OCI-LY3 (cell line): ENCODE measurements at regions not wholly inside any gene's neighbourhood (a gene's known extent, or its start where the extent isn't known, plus 50 kb on each side); places are given as distances from the start of the nearest gene placed in this dataset.

ENCODE experiments used
- H2AFZ ChIP-seq: fragments of 200-600, 300-600 bp; shearing (Covaris generic); 2 replicates; pipeline ENCODE4 v1.6.0; 2014; ENCODE audit warnings: antibody characterized with exemption, low read depth, low read length
- H3K27ac ChIP-seq: fragments of 200-600, 300-600 bp; sonication (generic); 2 replicates; pipeline ENCODE4 v1.5.1; 2014; ENCODE audit warnings: mild to moderate bottlenecking, low read length, moderate library complexity, mixed read lengths
- H3K27me3 ChIP-seq: fragments of 200-600, 300-600 bp; sonication (generic); 2 replicates; pipeline ENCODE4 v1.6.1; 2014; ENCODE audit warnings: low read depth, low read length, mixed read lengths
- H3K36me3 ChIP-seq: fragments of 200-600, 300-600 bp; sonication (generic); replicated peaks from 2 replicates; pipeline ENCODE3; 2014; ENCODE audit warnings: low read depth, low read length, mixed read lengths
- H3K4me1 ChIP-seq: fragments of 300-600, 200-600 bp; sonication (generic); 2 replicates; pipeline ENCODE4 v1.6.1; 2014; ENCODE audit warnings: low read length, mixed read lengths
- H3K4me2 ChIP-seq: fragments of 200-600, 300-600 bp; sonication (generic); 2 replicates; pipeline ENCODE4 v1.6.1; 2014; ENCODE audit warnings: low read length, mixed read lengths
- H3K4me3 ChIP-seq: fragments of 300-600, 200-600 bp; sonication (generic); 2 replicates; pipeline ENCODE4 v1.5.1; 2014; ENCODE audit warnings: antibody characterized with exemption, mild to moderate bottlenecking, low read length, moderate library complexity
- H3K79me2 ChIP-seq: fragments of 300-600, 200-600 bp; shearing (Covaris generic); 2 replicates; pipeline ENCODE4 v1.6.1; 2014; ENCODE audit warnings: mild to moderate bottlenecking, low read length, mixed read lengths
- H3K9ac ChIP-seq: fragments of 300-600, 200-600 bp; shearing (Covaris generic); 2 replicates; pipeline ENCODE4 v1.6.0; 2014; ENCODE audit warnings: mild to moderate bottlenecking, low read length, moderate library complexity
- H3K9me3 ChIP-seq: fragments of 200-600, 300-600 bp; shearing (Covaris generic); 2 replicates; pipeline ENCODE4 v1.6.1; 2014; ENCODE audit warnings: low read length, mixed read lengths; ENCODE audit not compliant: insufficient read depth
- H4K20me1 ChIP-seq: fragments of 200-600, 300-600 bp; sonication (generic); 2 replicates; pipeline ENCODE4 v1.6.1; 2016; ENCODE audit warnings: low read length, mixed read lengths; ENCODE audit not compliant: insufficient read depth
- CTCF ChIP-seq: fragments of 200-600, 300-600 bp; sonication (generic); IDR thresholded peaks from 2 replicates; pipeline ENCODE4 v1.5.1; 2014; ENCODE audit warnings: antibody characterized with exemption, low read length, low read depth
- EZH2phosphoT487 ChIP-seq: fragments of 200-600 bp; shearing (Covaris generic); IDR thresholded peaks from 2 replicates; pipeline ENCODE4 v1.6.1; 2018; ENCODE audit warnings: antibody characterized with exemption, mixed run types, low read depth

GRCh38 chr13:81409284-81409683 lies 1068.4 kb upstream of the SPRY2 start:
- H4K20me1 ChIP-seq: no peaks in the 10 kb centered on the region
- TF ChIP-seq EZH2phosphoT487: no peak
- no peak for TF ChIP-seq CTCF
- no peaks in the 10 kb centered on the region for H3K9me3 ChIP-seq
- H3K4me2 ChIP-seq: no peak overlapping the region
- no peak overlapping the region for H3K27ac ChIP-seq
- no peaks in the 10 kb centered on the region for H3K27me3 ChIP-seq
- H3K36me3 ChIP-seq: no peaks in the 10 kb centered on the region
- peaks cover 5% of the 10 kb centered on the region; the same call in 1 of the 2 replicates for H3K4me1 ChIP-seq
- H2AFZ ChIP-seq: no peak overlapping the region
- H3K4me3 ChIP-seq: no peak overlapping the region
- H3K79me2 ChIP-seq: no peaks in the 10 kb centered on the region
- no peak overlapping the region for H3K9ac ChIP-seq

- H3K4me2 ChIP-seq: no peak overlapping the region
- H3K4me1 ChIP-seq: peaks cover 5% of the 10 kb centered on the region; the same call in 1 of the 2 replicates
- H3K9ac ChIP-seq: no peak overlapping the region
- H3K79me2 ChIP-seq: no peaks in the 10 kb centered on the region
- H3K27ac ChIP-seq: no peak overlapping the region
- no peaks in the 10 kb centered on the region for H3K9me3 ChIP-seq
- TF ChIP-seq EZH2phosphoT487 (no peak), CTCF (no peak)
- H3K27me3 ChIP-seq: no peaks in the 10 kb centered on the region
- no peak overlapping the region for H2AFZ ChIP-seq
- no peak overlapping the region for H3K4me3 ChIP-seq
- no peaks in the 10 kb centered on the region for H4K20me1 ChIP-seq
- H3K36me3 ChIP-seq: no peaks in the 10 kb centered on the region
Measured at GRCh38 chr13:81408647-81409046, 1067.7 kb upstream of the SPRY2 start.

- Histone ChIP-seq H3K36me3 (no peaks in the 10 kb centered on the region), H3K9ac (no peak overlapping the region), H4K20me1 (no peaks in the 10 kb centered on the region), H3K79me2 (no peaks in the 10 kb centered on the region), H2AFZ (peak overlapping the region; percentile 72; the same call in 1 of the 2 replicates), H3K9me3 (no peaks in the 10 kb centered on the region), H3K4me2 (peak overlapping the region; percentile 26), H3K4me1 (peaks cover 5% of the 10 kb centered on the region; the same call in 1 of the 2 replicates), H3K4me3 (no peak overlapping the region), H3K27ac (no peak overlapping the region), H3K27me3 (no peaks in the 10 kb centered on the region)
- TF ChIP-seq EZH2phosphoT487 (no peak), CTCF (no peak)
Measured at GRCh38 chr13:81406639-81407292, 1065.8 kb upstream of the SPRY2 start.

- H3K27ac ChIP-seq: no peak overlapping the region
- H2AFZ ChIP-seq: peak overlapping the region; percentile 24; the same call in 1 of the 2 replicates
- H3K4me2 ChIP-seq: no peak overlapping the region
- no peaks in the 10 kb centered on the region for H3K9me3 ChIP-seq
- H3K9ac ChIP-seq: no peak overlapping the region
- H3K4me1 ChIP-seq: peaks cover 5% of the 10 kb centered on the region; the same call in 1 of the 2 replicates
- H3K79me2 ChIP-seq: no peaks in the 10 kb centered on the region
- H3K36me3 ChIP-seq: no peaks in the 10 kb centered on the region
- no peaks in the 10 kb centered on the region for H4K20me1 ChIP-seq
- TF ChIP-seq CTCF (no peak), EZH2phosphoT487 (no peak)
- no peaks in the 10 kb centered on the region for H3K27me3 ChIP-seq
- no peak overlapping the region for H3K4me3 ChIP-seq
Measured at GRCh38 chr13:81406022-81406421, 1065.1 kb upstream of the SPRY2 start.
